PC-3 (cell line): ENCODE measurements at regions not wholly inside any gene's neighbourhood (a gene's known extent, or its start where the extent isn't known, plus 50 kb on each side); places are given as distances from the start of the nearest gene placed in this dataset.

Experiments used
- CTCF ChIP-seq: fragments of 300-600 bp; sonication (generic); conservative IDR thresholded peaks from 2 replicates; pipeline ENCODE4 v1.5.1; 2017; ENCODE audit warnings: antibody characterized with exemption, low read depth, mild to moderate bottlenecking, low read length
- EZH2 ChIP-seq: fragments of 300-600 bp; sonication (generic); IDR thresholded peaks from one replicate; pipeline ENCODE4 v1.6.1; 2017; ENCODE audit warnings: antibody characterized with exemption, mild to moderate bottlenecking, low read length; ENCODE audit not compliant: unreplicated experiment
- EZH2phosphoT487 ChIP-seq: fragments of 300-600 bp; sonication (generic); IDR thresholded peaks from 2 replicates; pipeline ENCODE4 v1.6.1; 2018; ENCODE audit warnings: mild to moderate bottlenecking, antibody characterized with exemption, low read length, borderline replicate concordance

DNA sequence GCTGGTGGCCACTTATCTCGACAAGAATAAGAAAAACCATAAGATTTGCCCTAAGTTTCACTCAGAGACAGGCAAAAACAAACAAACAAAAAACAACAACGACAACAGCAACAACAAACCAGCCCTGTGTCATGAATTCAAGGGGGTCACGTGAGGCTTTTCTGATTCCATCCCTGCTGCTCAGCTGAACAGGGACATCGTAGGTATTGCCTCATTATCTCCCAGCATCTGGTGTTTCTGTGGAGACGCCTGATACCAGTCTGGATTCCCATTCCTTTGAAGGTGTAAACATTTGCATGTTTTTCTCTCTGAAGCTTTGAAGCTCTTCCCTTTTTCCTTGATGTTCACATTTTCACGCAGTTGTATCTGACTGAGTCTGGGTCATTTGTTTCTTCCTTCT is 117.4 kb downstream of the KCNF1 start:
- TF ChIP-seq EZH2 (no peak), CTCF (no peak), EZH2phosphoT487 (no peak)
